Left renal pelvis (tissue), 4 donors: ENCODE measurements at regions not wholly inside any gene's neighbourhood (a gene's known extent, or its start where the extent isn't known, plus 50 kb on each side); places are given as distances from the start of the nearest gene placed in this dataset.

Experiments
- DNase-seq, 4 donors: peaks; one replicate each; pipeline ENCODE4 v3.0.0-alpha.2; 2013; ENCODE audit warnings: low read depth in 4 of 4, low spot score in 3 of 4

GRCh38 chr6:9540534-9541126 lies 874.2 kb downstream of the TFAP2A start:
- DNase-seq, result peak in 1 of 4 donors; percentile 24

DNA sequence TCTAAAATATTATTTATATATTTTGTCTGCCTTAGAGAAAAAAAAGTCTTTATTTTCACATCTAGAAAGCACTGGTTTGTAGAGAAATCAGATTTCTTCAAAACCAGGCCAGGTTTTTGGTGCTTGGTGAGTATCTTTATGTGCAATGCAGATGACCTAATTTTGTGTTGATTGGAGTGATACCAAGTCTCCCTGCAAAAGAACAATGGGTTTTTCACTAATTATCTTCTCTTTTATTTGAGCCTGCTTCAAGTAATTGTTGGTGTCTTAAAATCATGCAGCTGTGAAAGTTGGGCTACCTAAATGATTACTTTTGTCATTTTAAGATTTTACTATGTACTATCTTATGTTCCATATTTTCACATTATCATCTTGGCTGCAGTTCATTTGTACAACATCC lies 874.7 kb downstream of the TFAP2A start:
- no peak for DNase-seq

- DNase-seq, result peak; percentile 51 to 71 (median 58)
Measured at GRCh38 chr6:9539231-9539755, 875.6 kb downstream of the TFAP2A start.

DNA sequence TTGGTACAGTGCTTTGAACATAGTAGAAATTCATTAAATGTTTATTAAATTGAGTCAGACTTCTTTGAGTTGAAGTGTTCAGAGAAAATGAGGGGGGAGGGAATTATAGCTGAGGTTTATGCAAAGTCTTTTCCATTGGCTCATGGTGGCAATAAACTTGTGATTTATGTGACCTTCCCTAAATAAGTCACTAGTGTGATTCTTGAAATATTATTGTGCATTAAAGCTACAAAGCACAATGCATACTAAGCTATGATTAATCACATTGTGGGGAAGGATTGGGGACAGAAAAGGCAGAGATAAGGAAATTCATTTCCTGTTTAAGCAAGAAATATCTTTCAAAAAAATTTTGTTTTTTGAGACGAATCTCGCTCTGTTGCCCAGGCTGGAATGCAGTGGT lies 877.5 kb downstream of the TFAP2A start:
- no peak for DNase-seq

GRCh38 chr6:9535106-9535505 lies 879.8 kb downstream of the TFAP2A start:
- DNase-seq, result no peak

DNA sequence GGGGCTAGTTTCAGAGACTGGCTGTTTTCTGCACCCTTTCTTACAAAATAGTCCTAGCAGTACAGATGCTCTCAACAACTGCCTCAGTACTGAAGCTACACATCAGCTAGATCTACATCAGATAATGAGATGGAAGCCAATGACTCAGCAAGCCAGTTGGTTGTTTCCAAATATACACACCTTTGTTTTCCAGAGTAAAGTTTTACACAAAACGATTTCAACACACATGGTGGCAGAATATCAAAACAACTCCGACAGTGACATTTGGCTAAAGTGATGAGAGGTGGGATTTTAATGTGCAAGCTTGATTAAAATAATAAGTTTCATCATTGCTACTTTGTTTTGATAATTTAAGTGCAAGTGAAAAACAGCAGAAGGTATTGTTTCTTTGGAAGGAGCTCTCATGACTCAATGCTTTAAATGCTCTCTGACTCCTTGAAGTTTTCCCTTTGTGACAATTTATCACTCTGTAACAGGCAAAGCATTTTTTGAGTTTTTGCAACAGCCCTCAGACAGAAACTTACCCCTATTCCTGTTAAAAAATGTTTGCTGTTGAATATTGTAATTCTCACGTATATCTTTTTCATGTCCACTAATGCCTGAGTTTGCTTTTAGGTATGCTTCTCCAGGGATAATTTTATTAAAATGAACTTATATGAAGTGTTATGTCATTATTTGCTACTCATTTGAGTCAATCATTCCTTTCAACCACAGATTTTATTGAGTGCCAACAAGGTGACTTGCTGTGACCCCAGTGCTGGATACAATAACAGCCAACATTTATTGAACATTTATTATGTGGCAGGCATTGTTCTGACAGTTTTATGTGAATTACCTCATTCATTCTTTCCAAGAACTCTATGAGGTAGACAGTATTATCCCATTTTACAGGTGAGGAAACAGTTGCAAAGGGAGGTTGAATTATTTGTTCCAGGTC lies 882.0 kb downstream of the TFAP2A start:
- no peak for DNase-seq

GRCh38 chr6:9527679-9528286 lies 887.1 kb downstream of the TFAP2A start:
- DNase-seq, result no peak

DNA sequence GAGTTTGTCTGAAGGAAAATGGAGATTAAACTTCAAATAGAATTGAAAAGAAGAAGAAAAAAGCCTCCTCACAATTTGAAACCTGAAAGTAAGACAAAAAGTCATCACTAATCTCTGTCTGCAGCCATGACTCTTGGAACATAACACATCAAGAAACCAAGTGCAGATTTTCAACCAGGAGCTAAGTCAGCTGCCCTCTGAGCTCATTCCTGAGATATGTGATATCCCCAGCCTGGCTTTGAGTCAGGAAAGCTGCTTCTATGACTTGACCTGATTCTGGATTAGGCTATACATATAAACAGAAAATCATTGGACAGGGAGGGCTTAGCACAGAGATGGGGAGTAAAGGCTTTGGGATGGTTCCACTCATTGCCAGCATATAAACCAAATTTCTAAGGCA lies 891.4 kb downstream of the TFAP2A start:
- DNase-seq, result no peak

GRCh38 chr6:9522101-9522500 lies 892.8 kb downstream of the TFAP2A start:
- DNase-seq, result no peak

DNA sequence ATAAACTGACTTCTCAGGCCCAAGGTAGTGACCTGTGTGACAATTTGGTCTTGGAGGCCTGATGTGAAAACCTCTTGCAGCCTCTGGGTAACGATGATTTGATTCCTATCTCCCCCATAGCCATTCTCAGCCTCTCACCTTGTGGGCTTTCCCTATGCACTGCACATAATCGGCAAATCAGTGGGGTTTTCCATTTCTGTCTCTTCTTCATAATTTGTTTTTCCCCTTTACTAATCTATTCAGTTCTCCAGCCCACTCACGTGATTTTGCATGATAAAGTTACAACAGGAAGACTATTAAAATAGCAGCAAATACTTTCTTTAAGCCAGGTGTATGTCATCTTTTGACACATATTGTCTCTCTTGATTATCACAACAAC lies 893.7 kb downstream of the TFAP2A start:
- no peak for DNase-seq

DNA sequence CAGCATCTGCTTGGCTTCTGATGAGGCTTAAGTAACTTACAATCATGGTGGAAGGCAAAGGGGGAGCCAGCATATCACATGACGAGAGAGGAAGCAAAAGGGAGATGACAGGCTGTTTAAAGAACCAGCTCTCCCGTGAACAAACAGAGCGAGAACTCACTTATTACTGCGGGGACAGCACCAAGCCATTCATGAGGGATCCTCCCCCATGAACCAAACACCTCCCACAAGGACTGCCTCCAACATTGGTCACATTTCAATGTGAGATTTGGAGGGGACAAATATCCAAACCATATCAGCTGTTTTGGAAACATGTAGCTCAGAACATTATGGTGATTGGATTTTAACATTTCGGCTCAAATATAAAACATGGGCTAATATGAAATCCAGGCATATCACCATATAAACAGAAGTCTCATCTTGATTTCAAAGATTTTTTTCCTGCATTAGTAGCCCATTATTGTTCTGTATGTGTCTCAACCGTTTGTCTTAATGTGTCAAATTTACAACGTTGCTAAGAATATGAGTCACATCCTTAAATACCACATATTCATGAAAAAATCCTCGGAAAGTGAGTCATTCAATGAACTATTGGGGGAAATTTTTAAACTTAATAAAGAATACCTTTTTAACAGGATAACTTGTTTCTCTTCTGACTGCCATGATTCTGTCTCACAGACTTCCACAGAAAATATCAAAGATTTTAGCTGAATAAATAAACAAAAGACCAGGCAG lies 894.3 kb downstream of the TFAP2A start:
- DNase-seq, result no peak

- DNase-seq, result no peak
Measured at GRCh38 chr6:9518431-9518830, 896.4 kb downstream of the TFAP2A start.

DNA sequence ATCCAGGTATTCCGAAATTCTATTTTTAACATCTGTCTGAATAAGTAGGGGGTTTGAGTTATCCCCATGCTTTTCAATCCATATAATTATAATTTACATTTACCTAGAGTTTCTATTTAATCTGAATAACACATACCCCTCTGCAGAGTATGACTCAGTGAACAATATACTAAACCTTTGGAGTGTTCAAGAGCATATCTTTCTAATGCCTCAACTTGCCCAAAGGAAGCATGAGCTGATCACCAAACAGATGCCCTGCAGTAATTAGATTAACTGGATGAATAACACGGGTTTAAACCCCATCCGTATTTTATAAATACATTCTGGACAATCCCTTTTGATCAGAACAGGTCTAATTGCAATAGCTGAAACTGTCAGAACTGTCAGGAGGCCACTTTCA lies 897.1 kb downstream of the TFAP2A start:
- DNase-seq, result no peak

GRCh38 chr6:9515633-9516606 lies 899.0 kb downstream of the TFAP2A start:
- no peak for DNase-seq

DNA sequence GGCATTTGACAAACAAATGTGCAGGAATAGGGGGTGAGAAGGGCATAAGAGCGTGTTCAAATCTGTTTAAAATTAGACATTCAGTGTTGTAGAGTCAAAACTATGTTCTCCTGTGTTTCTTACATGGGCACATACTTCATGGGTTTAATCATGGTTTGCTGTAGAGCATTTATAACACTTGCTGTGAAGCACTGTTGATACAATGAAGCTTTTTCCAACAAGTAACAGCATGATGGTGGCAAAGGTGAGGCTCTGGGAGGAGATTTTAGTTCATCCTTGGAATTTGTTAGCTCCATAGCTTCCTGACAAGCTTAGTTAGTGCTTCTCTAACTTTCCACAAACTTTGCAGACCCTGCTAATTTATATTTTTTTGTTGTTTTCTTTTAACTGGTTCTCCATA lies 900.7 kb downstream of the TFAP2A start:
- DNase-seq, result no peak

GRCh38 chr6:9511157-9511556 lies 903.7 kb downstream of the TFAP2A start:
- no peak for DNase-seq

DNA sequence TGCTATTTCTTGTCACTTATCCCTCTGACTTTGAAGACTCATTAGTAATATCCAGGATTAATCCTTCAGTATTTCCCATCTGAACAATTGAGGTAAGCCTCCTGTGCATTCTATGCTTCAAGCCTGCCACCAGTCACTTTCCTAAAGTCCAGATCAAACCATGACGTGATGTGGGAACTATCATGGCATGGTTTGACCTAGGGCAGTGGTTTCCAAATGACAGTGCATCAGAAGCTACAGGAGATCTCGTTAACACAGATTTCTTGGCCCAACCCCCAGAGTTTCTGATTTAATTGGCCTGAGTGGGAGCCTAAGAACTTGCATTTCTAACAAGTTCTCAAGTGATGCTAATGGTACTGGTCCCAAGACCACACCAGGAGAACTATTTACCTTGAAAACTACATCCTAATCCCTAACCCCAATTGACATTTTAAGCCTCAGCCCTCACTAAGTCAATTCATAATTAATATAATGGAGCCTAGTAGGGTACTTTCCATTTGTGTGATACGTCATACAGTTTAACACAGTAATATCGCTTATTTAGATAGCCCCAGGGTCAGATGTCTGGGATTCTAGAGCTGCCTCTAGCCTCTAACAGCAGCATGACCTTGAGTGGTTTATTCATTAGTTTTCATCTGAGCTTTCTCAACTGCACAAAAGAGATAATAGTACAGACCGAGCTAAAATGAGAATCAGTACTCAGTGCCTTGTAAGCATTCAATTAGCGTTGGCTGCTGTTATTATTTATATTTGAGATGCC lies 907.6 kb downstream of the TFAP2A start:
- DNase-seq, result no peak

DNA sequence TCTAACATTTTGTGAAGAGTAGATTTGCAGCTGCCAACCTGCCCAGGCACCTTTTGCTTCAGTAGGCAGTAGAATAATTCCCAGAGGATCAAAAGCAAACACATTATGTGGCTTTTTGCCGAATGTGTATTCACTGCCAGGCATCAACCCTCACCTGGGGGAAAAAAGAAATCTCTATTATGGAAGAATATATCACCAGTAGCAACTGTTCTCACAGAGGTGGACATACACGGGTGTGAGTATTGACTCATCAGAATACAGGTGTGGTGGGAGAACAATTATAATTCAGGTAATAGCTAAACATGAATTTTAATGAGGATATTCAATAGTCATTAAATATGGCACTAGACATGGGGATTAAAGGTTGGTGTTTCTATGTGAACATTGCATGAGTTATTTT lies 910.7 kb downstream of the TFAP2A start:
- DNase-seq, result no peak
